Panc1 (cell line): ENCODE measurements at regions not wholly inside any gene's neighbourhood (a gene's known extent, or its start where the extent isn't known, plus 50 kb on each side); places are given as distances from the start of the nearest gene placed in this dataset.

Source experiments
- ATAC-seq: fragments of 200-7000 bp; cut with Tn5 transposase; 2 replicates; pipeline ENCODE4 v1.9.1; 2020; ENCODE audit warnings: mild to moderate bottlenecking, moderate library complexity
- BruUV-seq: library from RNA; stranded (reverse); fragments of 400-500 nt; replicated peaks from 2 replicates; lab custom pipeline; 2021; lab: Mats Ljungman, UMichigan
- CTCF ChIA-PET: fragments of 300-600 bp; sonication (Branson Sonifier 250); formaldehyde crosslinking; loops from one replicate; lab custom pipeline; 2022; ENCODE audit warnings: antibody characterized with exemption; lab: Charles Lee
- POLR2A ChIA-PET: fragments of 300-600 bp; sonication (Branson Sonifier 250); formaldehyde crosslinking; loops from one replicate; lab custom pipeline; 2022; ENCODE audit warnings: antibody characterized with exemption; lab: Charles Lee
- DNase-seq: peaks from one replicate; pipeline ENCODE4 v3.0.0-alpha.2; 2010; ENCODE audit warnings: low read depth, low spot score
- H3K27ac ChIP-seq: 2 replicates; pipeline ENCODE4 v1.5.1; 2011; ENCODE audit warnings: mild to moderate bottlenecking, low read length, inconsistent platforms
- H3K27me3 ChIP-seq: fragments of 200-500 bp; sonication (Bioruptor generic); 2 replicates; pipeline ENCODE4 v1.6.0; 2014; ENCODE audit warnings: low read length, inconsistent platforms; ENCODE audit not compliant: control insufficient read depth, insufficient read depth
- H3K36me3 ChIP-seq: fragments of 200-500 bp; sonication (Bioruptor generic); 2 replicates; pipeline ENCODE4 v1.5.1; 2014; ENCODE audit warnings: inconsistent platforms, mild to moderate bottlenecking, low read length, moderate library complexity; ENCODE audit not compliant: control insufficient read depth, insufficient read depth
- H3K4me1 ChIP-seq: 2 replicates; pipeline ENCODE4 v1.5.1; 2011; ENCODE audit warnings: inconsistent platforms, mild to moderate bottlenecking, low read length, moderate library complexity; ENCODE audit not compliant: control insufficient read depth, insufficient read depth
- H3K4me3 ChIP-seq, 2 experiments: 2 replicates each; pipeline ENCODE4 v1.5.1; 2011 to 2012; ENCODE audit warnings: low read depth in 2 of 2, low read length in 2 of 2, mild to moderate bottlenecking in 2 of 2, inconsistent platforms in 1 of 2, moderate library complexity in 1 of 2
- H3K9me3 ChIP-seq: fragments of 200-500 bp; sonication (Bioruptor generic); 2 replicates; pipeline ENCODE4 v1.5.1; 2014; ENCODE audit warnings: low read depth, mild to moderate bottlenecking, inconsistent platforms, low read length, moderate library complexity; ENCODE audit not compliant: control insufficient read depth, insufficient read depth
- POLR2AphosphoS5 ChIP-seq: IDR thresholded peaks from 2 replicates; pipeline ENCODE4 v1.6.1; 2012; ENCODE audit warnings: mild to moderate bottlenecking, low read depth, low read length, moderate library complexity
- REST ChIP-seq, 2 experiments: IDR thresholded peaks; 2 replicates each; pipeline ENCODE4 v1.6.1; 2011 to 2012; ENCODE audit warnings: low read depth in 2 of 2, control low read depth in 1 of 2, low read length in 1 of 2, mild to moderate bottlenecking in 1 of 2, moderate library complexity in 1 of 2; ENCODE audit not compliant: insufficient read depth in 1 of 2
- SIN3A ChIP-seq: IDR thresholded peaks from 2 replicates; pipeline ENCODE4 v1.6.1; 2012; ENCODE audit warnings: low read depth, mild to moderate bottlenecking, low read length, moderate library complexity, borderline replicate concordance; ENCODE audit not compliant: insufficient read depth
- TCF7L2 ChIP-seq: IDR thresholded peaks from 2 replicates; pipeline ENCODE4 v1.6.1; 2011; ENCODE audit warnings: mild to moderate bottlenecking, low read depth, low read length, inconsistent platforms
- in situ Hi-C: cut with HindIII; loops from 2 replicates; pipeline ENCODE4 v1.10.0; 2016; ENCODE audit warnings: low sequenced_read_pairs, low pct_unique_long_range_greater_than_20kb
- intact Hi-C: fragments of 100-400 bp; cut with micrococcal nuclease; formaldehyde crosslinking; loops from one replicate; pipeline ENCODE4 v1.10.0; 2022; ENCODE audit not compliant: unreplicated experiment
- TF ChIP-seq, protein P1 (sequence below): fragments of 450-650 bp; IDR thresholded peaks from 2 replicates; pipeline ENCODE4 v1.5.1; 2017; ENCODE audit warnings: mild to moderate bottlenecking

DNA sequence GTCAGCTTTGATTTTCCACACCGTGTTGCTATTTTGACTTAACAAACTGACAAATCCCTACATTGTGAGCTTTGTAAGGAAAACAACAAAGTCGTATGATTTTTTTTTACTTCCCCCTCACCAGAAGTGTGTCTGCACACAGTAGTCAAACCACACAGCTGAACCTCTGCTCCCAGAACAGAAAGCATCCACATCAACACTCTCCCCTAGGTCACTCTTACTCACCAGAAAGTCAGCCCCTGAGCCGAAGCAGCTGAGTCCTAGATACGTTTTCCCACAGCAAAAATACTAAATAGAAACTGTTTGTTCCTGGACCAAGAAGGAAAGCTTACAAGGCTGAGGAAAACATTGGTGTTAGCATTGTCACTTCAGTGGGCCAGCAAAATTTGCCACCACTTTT, 305.7 kb downstream of the DHX15 start:
- BruUV-seq: no TSS peak
- no peaks in the 10 kb centered on the region for H3K27me3 ChIP-seq
- H3K27ac ChIP-seq: no peak overlapping the region
- in situ Hi-C loops (no loop called here), intact Hi-C loops (no loop called here)
- TF ChIP-seq SIN3A: no peak
- TF ChIP-seq REST (IDR thresholded peaks at IDR 0.05; ENCODE audit: insufficient read depth in 1 of 2, low read depth in 2 of 2, low read length in 1 of 2): no peak
- TF ChIP-seq TCF7L2: no peak
- TF ChIP-seq POLR2AphosphoS5: no peak
- TF ChIP-seq, protein P1, sequence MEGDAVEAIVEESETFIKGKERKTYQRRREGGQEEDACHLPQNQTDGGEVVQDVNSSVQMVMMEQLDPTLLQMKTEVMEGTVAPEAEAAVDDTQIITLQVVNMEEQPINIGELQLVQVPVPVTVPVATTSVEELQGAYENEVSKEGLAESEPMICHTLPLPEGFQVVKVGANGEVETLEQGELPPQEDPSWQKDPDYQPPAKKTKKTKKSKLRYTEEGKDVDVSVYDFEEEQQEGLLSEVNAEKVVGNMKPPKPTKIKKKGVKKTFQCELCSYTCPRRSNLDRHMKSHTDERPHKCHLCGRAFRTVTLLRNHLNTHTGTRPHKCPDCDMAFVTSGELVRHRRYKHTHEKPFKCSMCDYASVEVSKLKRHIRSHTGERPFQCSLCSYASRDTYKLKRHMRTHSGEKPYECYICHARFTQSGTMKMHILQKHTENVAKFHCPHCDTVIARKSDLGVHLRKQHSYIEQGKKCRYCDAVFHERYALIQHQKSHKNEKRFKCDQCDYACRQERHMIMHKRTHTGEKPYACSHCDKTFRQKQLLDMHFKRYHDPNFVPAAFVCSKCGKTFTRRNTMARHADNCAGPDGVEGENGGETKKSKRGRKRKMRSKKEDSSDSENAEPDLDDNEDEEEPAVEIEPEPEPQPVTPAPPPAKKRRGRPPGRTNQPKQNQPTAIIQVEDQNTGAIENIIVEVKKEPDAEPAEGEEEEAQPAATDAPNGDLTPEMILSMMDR: no peak
- CTCF ChIA-PET: no interaction called here
- POLR2A ChIA-PET: no interaction called here
- no peaks in the 10 kb centered on the region for H3K4me1 ChIP-seq
- ATAC-seq (no peak), DNase-seq (no peak)
- no peaks in the 10 kb centered on the region for H3K36me3 ChIP-seq
- no peak overlapping the region for H3K4me3 ChIP-seq
- no peaks in the 10 kb centered on the region for H3K9me3 ChIP-seq

- no peak for TF ChIP-seq TCF7L2
- Histone ChIP-seq H3K27me3 (no peaks in the 10 kb centered on the region), H3K36me3 (no peaks in the 10 kb centered on the region), H3K9me3 (no peaks in the 10 kb centered on the region), H3K27ac (no peak overlapping the region), H3K4me1 (no peaks in the 10 kb centered on the region), H3K4me3 (no peak overlapping the region)
- DNase-seq (no peak), ATAC-seq (no peak)
- POLR2A ChIA-PET: no interaction called here
- intact Hi-C loops: no loop called here
- BruUV-seq: no TSS peak
- in situ Hi-C loops: no loop called here
- CTCF ChIA-PET: no interaction called here
These were observed 309.9 kb downstream of the DHX15 start for GRCh38 chr4:24274381-24274941.

DNA sequence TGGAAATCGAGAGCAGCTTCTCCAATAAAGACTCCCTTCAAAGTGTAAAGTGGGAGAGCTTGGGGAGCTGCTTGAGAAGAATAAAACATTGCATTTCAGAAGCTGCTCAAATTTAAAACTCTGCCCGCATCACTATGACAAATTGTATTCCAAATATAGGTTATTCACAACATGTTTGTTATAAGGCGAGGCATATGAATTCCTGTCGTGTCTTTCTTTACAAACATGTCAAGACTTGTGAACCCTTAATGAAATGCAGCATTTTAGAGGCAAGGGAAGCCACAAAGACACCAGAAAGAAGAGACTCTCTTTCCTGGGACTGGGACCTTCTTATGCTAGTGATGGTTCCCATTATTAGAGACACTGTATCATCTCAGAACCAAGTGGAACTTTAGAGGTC, 311.2 kb downstream of the DHX15 start:
- Histone ChIP-seq H3K27ac (no peak overlapping the region), H3K4me1 (no peaks in the 10 kb centered on the region), H3K9me3 (no peaks in the 10 kb centered on the region), H3K4me3 (no peak overlapping the region), H3K27me3 (no peaks in the 10 kb centered on the region), H3K36me3 (no peaks in the 10 kb centered on the region)
- in situ Hi-C loops: no loop called here
- intact Hi-C loops: no loop called here
- POLR2A ChIA-PET: no interaction called here
- BruUV-seq: no TSS peak
- no peak for DNase-seq
- CTCF ChIA-PET: no interaction called here
- no peak for ATAC-seq
- no peak for TF ChIP-seq REST (IDR thresholded peaks at IDR 0.05; ENCODE audit: insufficient read depth in 1 of 2, low read depth in 2 of 2, low read length in 1 of 2)
